Breast epithelium (tissue), 3 donors: ENCODE measurements at regions not wholly inside any gene's neighbourhood (a gene's known extent, or its start where the extent isn't known, plus 50 kb on each side); places are given as distances from the start of the nearest gene placed in this dataset.

Experiments
- CTCF ChIP-seq, 3 donors: fragments of 450-650 bp; IDR thresholded peaks; one replicate each; pipeline ENCODE4 v1.5.1; 2016 to 2017; ENCODE audit warnings: antibody characterized with exemption in 3 of 3, mild to moderate bottlenecking in 3 of 3, moderate library complexity in 3 of 3
- POLR2AphosphoS5 ChIP-seq, 3 donors: sonication (generic); formaldehyde crosslinking; IDR thresholded peaks; one replicate each; pipeline ENCODE4 v1.6.1; 2017; ENCODE audit warnings: antibody characterized with exemption in 3 of 3

GRCh38 chr3:30518872-30519271, 87.5 kb upstream of the TGFBR2 start:
- TF ChIP-seq POLR2AphosphoS5 (IDR thresholded peaks at IDR 0.05), result no peak
- TF ChIP-seq CTCF (IDR thresholded peaks at IDR 0.05), result no peak
